ENCODE measurements at regions not wholly inside any gene's neighbourhood (a gene's known extent, or its start where the extent isn't known, plus 50 kb on each side); places are given as distances from the start of the nearest gene placed in this dataset.

DNA sequence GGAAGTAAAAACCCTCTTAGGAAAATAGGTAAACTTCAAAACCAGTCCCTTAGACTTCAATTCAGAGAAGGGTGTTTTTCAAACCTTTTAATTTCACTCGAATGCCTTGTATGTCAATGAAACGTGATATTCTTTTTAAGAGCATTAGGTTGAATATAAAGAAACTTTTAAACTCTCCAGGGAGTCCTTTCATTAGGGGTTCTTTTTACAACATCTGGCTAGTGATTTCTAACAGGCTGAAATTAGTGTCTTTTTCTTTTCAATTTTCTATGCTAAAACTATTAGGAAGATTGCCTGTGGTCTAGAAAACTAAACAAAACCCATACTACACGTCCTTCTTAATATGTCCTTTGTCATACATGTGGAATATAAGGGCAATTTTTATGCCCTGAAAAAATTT is 569.7 kb upstream of the CITED2 start:
- Histone ChIP-seq H2AFZ (ENCODE audit: low read depth, low read length, severe bottlenecking) (no peak overlapping the region), H3K79me2 (ENCODE audit: insufficient read depth, low read length) (no peaks in the 10 kb centered on the region), H3K36me3 (ENCODE audit: low read length) (no peaks in the 10 kb centered on the region), H3K27ac (ENCODE audit: low read depth, low read length) (no peak overlapping the region), H3K4me2 (ENCODE audit: low read depth, low read length, poor library complexity, severe bottlenecking) (no peak overlapping the region), H3K9me3 (ENCODE audit: insufficient read depth, low read length) (no peaks in the 10 kb centered on the region), H3K4me3 (ENCODE audit: insufficient read depth, low read length, poor library complexity, severe bottlenecking) (no peak overlapping the region), H3F3A (ENCODE audit: insufficient read depth) (no peaks in the 10 kb centered on the region), H3K27me3 (ENCODE audit: low read length) (no peaks in the 10 kb centered on the region), H3K9me2 (replicated peaks; ENCODE audit: insufficient read depth, low read length) (no peaks in the 10 kb centered on the region), H4K20me1 (ENCODE audit: low read depth, low read length) (no peaks in the 10 kb centered on the region), H3K9ac (ENCODE audit: low read length) (no peak overlapping the region)
- TF ChIP-seq, protein P1, sequence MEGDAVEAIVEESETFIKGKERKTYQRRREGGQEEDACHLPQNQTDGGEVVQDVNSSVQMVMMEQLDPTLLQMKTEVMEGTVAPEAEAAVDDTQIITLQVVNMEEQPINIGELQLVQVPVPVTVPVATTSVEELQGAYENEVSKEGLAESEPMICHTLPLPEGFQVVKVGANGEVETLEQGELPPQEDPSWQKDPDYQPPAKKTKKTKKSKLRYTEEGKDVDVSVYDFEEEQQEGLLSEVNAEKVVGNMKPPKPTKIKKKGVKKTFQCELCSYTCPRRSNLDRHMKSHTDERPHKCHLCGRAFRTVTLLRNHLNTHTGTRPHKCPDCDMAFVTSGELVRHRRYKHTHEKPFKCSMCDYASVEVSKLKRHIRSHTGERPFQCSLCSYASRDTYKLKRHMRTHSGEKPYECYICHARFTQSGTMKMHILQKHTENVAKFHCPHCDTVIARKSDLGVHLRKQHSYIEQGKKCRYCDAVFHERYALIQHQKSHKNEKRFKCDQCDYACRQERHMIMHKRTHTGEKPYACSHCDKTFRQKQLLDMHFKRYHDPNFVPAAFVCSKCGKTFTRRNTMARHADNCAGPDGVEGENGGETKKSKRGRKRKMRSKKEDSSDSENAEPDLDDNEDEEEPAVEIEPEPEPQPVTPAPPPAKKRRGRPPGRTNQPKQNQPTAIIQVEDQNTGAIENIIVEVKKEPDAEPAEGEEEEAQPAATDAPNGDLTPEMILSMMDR (IDR thresholded peaks at IDR 0.05; ENCODE audit: insufficient read depth, low read length, poor library complexity, severe bottlenecking), result no peak
- TF ChIP-seq EZH2phosphoT487 (conservative IDR thresholded peaks at IDR 0.05; ENCODE audit: low read length), result no peak

DNA sequence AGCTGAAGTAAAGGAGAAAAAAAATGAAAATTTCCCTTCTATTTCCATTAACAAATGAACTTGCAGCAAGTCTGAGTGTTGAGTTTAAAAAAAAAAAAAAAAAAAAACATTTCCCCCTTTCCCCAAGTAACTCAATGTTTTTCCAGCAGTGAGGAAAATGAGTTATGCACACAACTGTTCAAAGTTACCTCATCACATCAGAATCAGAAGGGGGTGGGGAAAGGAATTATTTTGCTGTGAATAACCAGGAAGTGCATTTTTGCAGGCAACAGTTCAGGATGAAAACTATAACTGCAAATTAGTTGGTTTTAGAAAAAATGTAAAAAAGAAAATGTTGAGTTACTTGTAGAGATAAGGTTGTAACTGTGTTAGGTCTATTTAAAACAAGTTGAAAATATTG is 568.9 kb upstream of the CITED2 start:
- H3K27ac ChIP-seq (ENCODE audit: low read depth, low read length), result no peak overlapping the region

DNA sequence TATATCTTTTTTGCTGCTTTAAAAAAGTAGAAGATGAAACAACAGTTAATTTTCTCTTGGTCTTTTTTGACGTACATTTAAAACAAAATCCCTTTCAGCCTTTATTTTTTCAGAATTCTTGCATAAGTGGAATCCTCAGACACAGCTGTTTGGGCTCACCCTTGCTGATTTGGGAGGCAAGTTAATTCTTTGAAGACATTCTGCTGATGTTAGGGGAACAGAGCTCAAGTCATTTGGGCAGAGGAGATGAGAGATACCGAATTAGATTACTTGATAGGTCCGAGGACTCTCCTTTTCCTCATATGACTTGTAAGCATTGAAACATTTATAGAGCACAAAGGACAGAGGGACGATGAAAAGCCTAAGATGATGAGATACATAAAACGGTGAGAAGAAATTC is 567.9 kb upstream of the CITED2 start:
- Histone ChIP-seq H3K4me2 (ENCODE audit: low read depth, low read length, poor library complexity, severe bottlenecking) (no peak overlapping the region), H3K79me2 (ENCODE audit: insufficient read depth, low read length) (no peaks in the 10 kb centered on the region), H3K27me3 (ENCODE audit: low read length) (no peaks in the 10 kb centered on the region), H2AFZ (ENCODE audit: low read depth, low read length, severe bottlenecking) (no peak overlapping the region), H4K20me1 (ENCODE audit: low read depth, low read length) (no peaks in the 10 kb centered on the region), H3K4me3 (ENCODE audit: insufficient read depth, low read length, poor library complexity, severe bottlenecking) (no peak overlapping the region), H3K9me3 (ENCODE audit: insufficient read depth, low read length) (no peaks in the 10 kb centered on the region), H3K9me2 (replicated peaks; ENCODE audit: insufficient read depth, low read length) (no peaks in the 10 kb centered on the region), H3K27ac (ENCODE audit: low read depth, low read length) (no peak overlapping the region), H3K9ac (ENCODE audit: low read length) (no peak overlapping the region), H3K36me3 (ENCODE audit: low read length) (no peaks in the 10 kb centered on the region), H3F3A (ENCODE audit: insufficient read depth) (no peaks in the 10 kb centered on the region)
- TF ChIP-seq, protein P1 (IDR thresholded peaks at IDR 0.05; ENCODE audit: insufficient read depth, low read length, poor library complexity, severe bottlenecking), result no peak
- TF ChIP-seq EZH2phosphoT487 (conservative IDR thresholded peaks at IDR 0.05; ENCODE audit: low read length), result no peak

More for the DNA sequence above, 568.9 kb upstream of the CITED2 start:
- no peak overlapping the region for H3K9ac ChIP-seq (ENCODE audit: low read length)
- no peaks in the 10 kb centered on the region for H3K9me3 ChIP-seq (ENCODE audit: insufficient read depth, low read length)
- no peaks in the 10 kb centered on the region for H3F3A ChIP-seq (ENCODE audit: insufficient read depth)
- no peak overlapping the region for H2AFZ ChIP-seq (ENCODE audit: low read depth, low read length, severe bottlenecking)
- H4K20me1 ChIP-seq (ENCODE audit: low read depth, low read length), result no peaks in the 10 kb centered on the region
- H3K4me2 ChIP-seq (ENCODE audit: low read depth, low read length, poor library complexity, severe bottlenecking), result no peak overlapping the region
- H3K27me3 ChIP-seq (ENCODE audit: low read length), result no peaks in the 10 kb centered on the region
- no peaks in the 10 kb centered on the region for H3K79me2 ChIP-seq (ENCODE audit: insufficient read depth, low read length)
- no peaks in the 10 kb centered on the region for H3K36me3 ChIP-seq (ENCODE audit: low read length)
- H3K9me2 ChIP-seq (replicated peaks; ENCODE audit: insufficient read depth, low read length), result no peaks in the 10 kb centered on the region
- H3K4me3 ChIP-seq (ENCODE audit: insufficient read depth, low read length, poor library complexity, severe bottlenecking), result no peak overlapping the region
- no peak for TF ChIP-seq EZH2phosphoT487 (conservative IDR thresholded peaks at IDR 0.05; ENCODE audit: low read length)
- TF ChIP-seq, protein P1 (IDR thresholded peaks at IDR 0.05; ENCODE audit: insufficient read depth, low read length, poor library complexity, severe bottlenecking), result no peak
